ENCODE measurements at regions not wholly inside any gene's neighbourhood (a gene's known extent, or its start where the extent isn't known, plus 50 kb on each side); places are given as distances from the start of the nearest gene placed in this dataset.

DNA sequence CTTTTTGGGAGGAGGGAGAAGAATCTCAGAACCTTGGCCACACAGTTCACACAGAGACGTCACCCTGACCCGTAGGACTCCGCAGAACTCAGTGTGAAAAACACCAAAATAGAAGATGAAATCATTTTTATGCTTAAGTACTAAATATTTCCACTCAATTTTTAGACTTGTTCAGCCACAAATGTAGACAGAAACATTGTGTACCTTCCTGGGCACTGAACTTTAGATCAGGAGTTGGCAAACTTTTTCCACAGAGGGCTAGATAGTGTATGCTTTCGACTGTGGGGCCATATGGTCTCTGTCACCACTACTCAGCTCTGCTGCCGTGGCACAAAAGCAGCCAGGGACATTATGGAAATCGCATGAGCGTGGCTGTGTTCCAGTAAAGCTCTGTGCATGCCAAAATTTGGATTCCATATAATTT, 61.8 kb upstream of the STOX2 start:
- TF ChIP-seq, protein P1, sequence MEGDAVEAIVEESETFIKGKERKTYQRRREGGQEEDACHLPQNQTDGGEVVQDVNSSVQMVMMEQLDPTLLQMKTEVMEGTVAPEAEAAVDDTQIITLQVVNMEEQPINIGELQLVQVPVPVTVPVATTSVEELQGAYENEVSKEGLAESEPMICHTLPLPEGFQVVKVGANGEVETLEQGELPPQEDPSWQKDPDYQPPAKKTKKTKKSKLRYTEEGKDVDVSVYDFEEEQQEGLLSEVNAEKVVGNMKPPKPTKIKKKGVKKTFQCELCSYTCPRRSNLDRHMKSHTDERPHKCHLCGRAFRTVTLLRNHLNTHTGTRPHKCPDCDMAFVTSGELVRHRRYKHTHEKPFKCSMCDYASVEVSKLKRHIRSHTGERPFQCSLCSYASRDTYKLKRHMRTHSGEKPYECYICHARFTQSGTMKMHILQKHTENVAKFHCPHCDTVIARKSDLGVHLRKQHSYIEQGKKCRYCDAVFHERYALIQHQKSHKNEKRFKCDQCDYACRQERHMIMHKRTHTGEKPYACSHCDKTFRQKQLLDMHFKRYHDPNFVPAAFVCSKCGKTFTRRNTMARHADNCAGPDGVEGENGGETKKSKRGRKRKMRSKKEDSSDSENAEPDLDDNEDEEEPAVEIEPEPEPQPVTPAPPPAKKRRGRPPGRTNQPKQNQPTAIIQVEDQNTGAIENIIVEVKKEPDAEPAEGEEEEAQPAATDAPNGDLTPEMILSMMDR (conservative IDR thresholded peaks at IDR 0.05 in 1 of 2, IDR thresholded peaks at IDR 0.05 in 1 of 2; ENCODE audit: extremely low read depth in 1 of 2, insufficient read depth in 1 of 2, low read depth in 1 of 2, low read length in 2 of 2) = no peak
- TF ChIP-seq EZH2 (IDR thresholded peaks at IDR 0.05; ENCODE audit: borderline replicate concordance, low read length) = no peak

Measured in mammary epithelial cell (primary cell).